CD4-positive, alpha-beta T cell (primary cell): ENCODE measurements at regions not wholly inside any gene's neighbourhood (a gene's known extent, or its start where the extent isn't known, plus 50 kb on each side); places are given as distances from the start of the nearest gene placed in this dataset.

Source experiments
- ATAC-seq: fragments of 200-7000 bp; cut with Tn5 transposase; one replicate; pipeline ENCODE4 v1.10.0; 2022; ENCODE audit warnings: mild to moderate bottlenecking; ENCODE audit not compliant: poor library complexity
- CTCF ChIA-PET: fragments of 350-600 bp; sonication (Branson Sonifier 250); formaldehyde crosslinking; loops from one replicate; lab custom pipeline; 2021; ENCODE audit warnings: antibody characterized with exemption, inconsistent platforms; lab: Charles Lee
- POLR2A ChIA-PET: fragments of 350-600 bp; sonication (Branson Sonifier 250); formaldehyde crosslinking; loops from one replicate; lab custom pipeline; 2021; ENCODE audit warnings: antibody characterized with exemption, inconsistent platforms; lab: Charles Lee
- DNase-seq, 14 experiments: peaks; one replicate each; pipeline ENCODE4 v3.0.0-alpha.2; 2013 to 2020; ENCODE audit warnings: mixed read lengths in 2 of 14
- H3K27ac ChIP-seq, 2 donors: one replicate each; pipeline versions ENCODE4 v1.5.1 to v1.7.0; 2013; ENCODE audit warnings: low read length in 2 of 2, low read depth in 1 of 2, mild to moderate bottlenecking in 1 of 2
- H3K27me3 ChIP-seq, 2 experiments: 1 replicate in 1 of 2; 2 replicates in 1 of 2; pipeline versions ENCODE4 v1.6.1 to v1.7.0; 2013; ENCODE audit warnings: low read length in 2 of 2, control low read depth in 1 of 2, mild to moderate bottlenecking in 1 of 2, moderate library complexity in 1 of 2; ENCODE audit not compliant: insufficient read depth in 2 of 2, control insufficient read depth in 1 of 2
- H3K36me3 ChIP-seq: one replicate; pipeline ENCODE4 v1.6.1; 2013; ENCODE audit warnings: low read length, control low read depth; ENCODE audit not compliant: insufficient read depth
- H3K4me1 ChIP-seq: one replicate; pipeline ENCODE4 v1.6.1; 2013; ENCODE audit warnings: low read length, control low read depth; ENCODE audit not compliant: insufficient read depth
- H3K4me3 ChIP-seq: one replicate; pipeline ENCODE4 v1.5.1; 2013; ENCODE audit warnings: mild to moderate bottlenecking, low read length, moderate library complexity
- H3K9me3 ChIP-seq, 2 experiments: 1 replicate in 1 of 2; 2 replicates in 1 of 2; pipeline versions ENCODE4 v1.6.1 to v1.7.0; 2013; ENCODE audit warnings: low read length in 2 of 2, mild to moderate bottlenecking in 2 of 2, control low read depth in 1 of 2, moderate library complexity in 1 of 2; ENCODE audit not compliant: control insufficient read depth in 1 of 2, insufficient read depth in 1 of 2
- H3K27ac Mint-ChIP-seq: one replicate; pipeline ENCODE4 v1.8.0; 2020; ENCODE audit warnings: mixed read lengths
- H3K27me3 Mint-ChIP-seq: one replicate; pipeline ENCODE4 v1.8.0; 2021; ENCODE audit warnings: mixed read lengths
- H3K36me3 Mint-ChIP-seq: one replicate; pipeline ENCODE4 v1.8.0; 2021; ENCODE audit warnings: low read depth, mixed read lengths
- H3K4me1 Mint-ChIP-seq: one replicate; pipeline ENCODE4 v1.8.0; 2021; ENCODE audit warnings: low read depth, mixed read lengths
- H3K4me3 Mint-ChIP-seq: one replicate; pipeline ENCODE4 v1.8.0; 2020; ENCODE audit warnings: mild to moderate bottlenecking, mixed read lengths
- H3K9me3 Mint-ChIP-seq: one replicate; pipeline ENCODE4 v1.8.0; 2020; ENCODE audit warnings: mixed read lengths
- CTCF ChIP-seq: fragments of 200-600 bp; IDR thresholded peaks from one replicate; pipeline ENCODE4 v1.8.0; 2022; ENCODE audit warnings: antibody characterized with exemption, mild to moderate bottlenecking
- intact Hi-C, 2 experiments: fragments of 100-400 bp; cut with DNase I in 1 of 2; cut with micrococcal nuclease in 1 of 2; formaldehyde crosslinking; loops; one replicate each; pipeline versions ENCODE4 v1.15.1 to v1.9.0; 2023 to 2025; cut with DNase I, micrococcal nuclease

GRCh38 chr1:76770979-76771378 lies 96.3 kb upstream of the ST6GALNAC5 start:
- Histone ChIP-seq H3K27ac (no peak overlapping the region), H3K9me3 (no peaks in the 10 kb centered on the region), H3K36me3 (no peaks in the 10 kb centered on the region), H3K4me3 (no peak overlapping the region), H3K4me1 (no peaks in the 10 kb centered on the region), H3K27me3 (no peaks in the 10 kb centered on the region)
- Mint-ChIP-seq H3K4me1 (no peaks in the 10 kb centered on the region), H3K36me3 (no peaks in the 10 kb centered on the region), H3K27me3 (peaks cover 25% of the 10 kb centered on the region), H3K4me3 (no peak overlapping the region), H3K9me3 (no peaks in the 10 kb centered on the region), H3K27ac (no peak overlapping the region)
- DNase-seq, result no peak
- intact Hi-C loops, result no loop called here
- no peak for ATAC-seq
- no peak for TF ChIP-seq CTCF
- ChIA-PET POLR2A (no interaction called here), CTCF (no interaction called here)

GRCh38 chr1:76781447-76781846 lies 85.8 kb upstream of the ST6GALNAC5 start:
- no peaks in the 10 kb centered on the region for H3K9me3 ChIP-seq
- ChIA-PET CTCF (no interaction called here), POLR2A (no interaction called here)
- H3K36me3 Mint-ChIP-seq, result no peaks in the 10 kb centered on the region
- no peaks in the 10 kb centered on the region for H3K9me3 Mint-ChIP-seq
- H3K36me3 ChIP-seq, result no peaks in the 10 kb centered on the region
- H3K4me1 Mint-ChIP-seq, result no peaks in the 10 kb centered on the region
- no peaks in the 10 kb centered on the region for H3K4me1 ChIP-seq
- no peak overlapping the region for H3K27ac Mint-ChIP-seq
- H3K4me3 ChIP-seq, result no peak overlapping the region
- H3K4me3 Mint-ChIP-seq, result no peak overlapping the region
- no peaks in the 10 kb centered on the region for H3K27me3 Mint-ChIP-seq
- no peak overlapping the region for H3K27ac ChIP-seq
- no peak for ATAC-seq
- no peak for DNase-seq
- intact Hi-C loops, result no loop called here
- TF ChIP-seq CTCF, result no peak
- no peaks in the 10 kb centered on the region for H3K27me3 ChIP-seq

GRCh38 chr1:76782809-76783208 lies 84.5 kb upstream of the ST6GALNAC5 start:
- Histone ChIP-seq H3K9me3 (peaks cover 0 to 3% of the 10 kb centered on the region in 2 experiments), H3K4me3 (no peak overlapping the region), H3K36me3 (no peaks in the 10 kb centered on the region), H3K27ac (no peak overlapping the region), H3K4me1 (no peaks in the 10 kb centered on the region), H3K27me3 (no peaks in the 10 kb centered on the region)
- CTCF ChIA-PET, result no interaction called here
- ATAC-seq, result no peak
- H3K9me3 Mint-ChIP-seq, result no peaks in the 10 kb centered on the region
- POLR2A ChIA-PET, result no interaction called here
- H3K27me3 Mint-ChIP-seq, result no peaks in the 10 kb centered on the region
- TF ChIP-seq CTCF, result no peak
- DNase-seq, result no peak
- no peak overlapping the region for H3K27ac Mint-ChIP-seq
- no peaks in the 10 kb centered on the region for H3K36me3 Mint-ChIP-seq
- H3K4me1 Mint-ChIP-seq, result no peaks in the 10 kb centered on the region
- no peak overlapping the region for H3K4me3 Mint-ChIP-seq
- intact Hi-C loops, result no loop called here
